ENCODE measurements at regions not wholly inside any gene's neighbourhood (a gene's known extent, or its start where the extent isn't known, plus 50 kb on each side); places are given as distances from the start of the nearest gene placed in this dataset.

DNA sequence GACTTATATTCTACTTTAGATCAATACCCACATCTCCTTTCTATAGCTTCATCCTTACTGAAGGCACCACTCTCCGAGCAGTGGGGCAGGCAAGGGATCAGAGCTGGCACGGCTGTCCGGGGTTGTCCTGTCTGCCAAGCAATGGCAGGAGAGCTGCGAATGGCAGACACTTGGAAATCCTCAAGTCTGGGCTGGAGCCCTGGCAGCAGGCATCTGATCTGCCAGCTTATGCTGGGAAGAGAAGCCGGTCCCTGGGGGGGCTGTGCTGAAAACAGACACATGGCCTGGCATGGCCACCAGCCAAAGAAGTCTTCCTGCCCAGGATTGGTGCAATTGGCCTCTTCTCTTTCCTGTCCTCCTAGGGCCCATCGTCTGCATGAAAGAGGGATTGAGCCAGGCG, 280.2 kb upstream of the PWP1 start:
- TF ChIP-seq CTCF (conservative IDR thresholded peaks at IDR 0.05 in 1 of 2, IDR thresholded peaks at IDR 0.05 in 1 of 2; ENCODE audit: low read depth in 1 of 2, low read length in 2 of 2) (no peak), EZH2 (IDR thresholded peaks at IDR 0.05; ENCODE audit: low read length, missing control alignments) (no peak)

All from fibroblast of lung (primary cell).